ENCODE measurements at regions not wholly inside any gene's neighbourhood (a gene's known extent, or its start where the extent isn't known, plus 50 kb on each side); places are given as distances from the start of the nearest gene placed in this dataset.
"Not testable (repeated sequence)": the region's sequence is repeated elsewhere in the genome, so short reads cannot be mapped to it uniquely, and the experiment has no call there.

DNA sequence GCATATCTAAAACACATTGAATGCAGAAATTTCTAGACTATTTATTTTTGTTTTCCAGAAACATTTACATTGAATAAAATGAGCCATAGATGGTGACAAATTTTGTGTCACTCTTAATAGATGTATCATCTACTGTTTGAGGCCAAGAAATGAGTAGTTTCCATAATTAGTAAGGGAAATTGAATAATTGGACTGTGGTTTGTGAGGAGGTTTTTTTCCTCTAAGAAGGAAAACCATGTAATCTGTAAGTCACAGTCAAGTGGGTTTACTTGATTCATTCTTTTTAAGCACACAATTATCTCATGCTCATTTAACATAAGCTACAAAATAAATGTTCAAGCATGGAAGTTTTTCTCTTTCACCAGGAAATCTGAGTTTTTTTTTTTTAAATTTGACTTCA lies 876.4 kb downstream of the NR2F1-AS1 start:
- intact Hi-C loops (cut with micrococcal nuclease; ENCODE audit: unreplicated experiment), result no loop called here
- H3K4me1 Mint-ChIP-seq (ENCODE audit: low read depth, unreplicated experiment), result no peaks in the 10 kb centered on the region
- H3K9me3 Mint-ChIP-seq (ENCODE audit: low read depth, unreplicated experiment), result no peaks in the 10 kb centered on the region
- BruUV-seq (replicated peaks), result no TSS peak
- H3K4me3 Mint-ChIP-seq (ENCODE audit: low read depth, unreplicated experiment), result no peak overlapping the region
- DNase-seq, result no peak
- H3K36me3 Mint-ChIP-seq (ENCODE audit: insufficient read depth, unreplicated experiment), result no peaks in the 10 kb centered on the region
- no peak for TF ChIP-seq CTCF (IDR thresholded peaks at IDR 0.05; ENCODE audit: unreplicated experiment)
- H3K27me3 Mint-ChIP-seq (ENCODE audit: unreplicated experiment), result no peaks in the 10 kb centered on the region
- no peak overlapping the region for H3K27ac Mint-ChIP-seq (ENCODE audit: unreplicated experiment)
- CTCF ChIA-PET, result no interaction called here

DNA sequence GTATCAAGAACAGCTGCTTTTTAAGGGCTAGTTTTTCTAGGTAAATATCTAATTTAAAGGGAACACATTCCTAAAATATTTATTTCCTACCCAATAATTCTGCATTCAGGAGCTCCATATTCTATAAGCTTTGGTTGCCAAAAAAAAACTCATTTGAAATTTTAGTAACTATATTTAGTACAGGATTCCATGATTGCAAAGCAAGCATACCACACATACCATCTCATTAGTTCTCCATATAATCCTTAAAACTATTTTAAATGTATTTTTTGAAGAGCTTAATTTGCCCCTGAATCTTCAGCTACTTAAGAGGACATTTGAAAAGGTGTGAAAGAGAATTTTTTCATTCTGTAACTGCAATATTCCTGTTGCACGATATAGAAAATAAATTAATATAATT lies 877.0 kb downstream of the NR2F1-AS1 start:
- H3K4me3 Mint-ChIP-seq (ENCODE audit: low read depth, unreplicated experiment), result no peak overlapping the region
- BruUV-seq (replicated peaks), result no TSS peak
- no peak overlapping the region for H3K27ac Mint-ChIP-seq (ENCODE audit: unreplicated experiment)
- H3K36me3 Mint-ChIP-seq (ENCODE audit: insufficient read depth, unreplicated experiment), result no peaks in the 10 kb centered on the region
- no peaks in the 10 kb centered on the region for H3K9me3 Mint-ChIP-seq (ENCODE audit: low read depth, unreplicated experiment)
- intact Hi-C loops (cut with micrococcal nuclease; ENCODE audit: unreplicated experiment), result no loop called here
- no peak for TF ChIP-seq CTCF (IDR thresholded peaks at IDR 0.05; ENCODE audit: unreplicated experiment)
- H3K27me3 Mint-ChIP-seq (ENCODE audit: unreplicated experiment), result no peaks in the 10 kb centered on the region
- no peak for DNase-seq
- H3K4me1 Mint-ChIP-seq (ENCODE audit: low read depth, unreplicated experiment), result no peaks in the 10 kb centered on the region
- CTCF ChIA-PET, result no interaction called here

DNA sequence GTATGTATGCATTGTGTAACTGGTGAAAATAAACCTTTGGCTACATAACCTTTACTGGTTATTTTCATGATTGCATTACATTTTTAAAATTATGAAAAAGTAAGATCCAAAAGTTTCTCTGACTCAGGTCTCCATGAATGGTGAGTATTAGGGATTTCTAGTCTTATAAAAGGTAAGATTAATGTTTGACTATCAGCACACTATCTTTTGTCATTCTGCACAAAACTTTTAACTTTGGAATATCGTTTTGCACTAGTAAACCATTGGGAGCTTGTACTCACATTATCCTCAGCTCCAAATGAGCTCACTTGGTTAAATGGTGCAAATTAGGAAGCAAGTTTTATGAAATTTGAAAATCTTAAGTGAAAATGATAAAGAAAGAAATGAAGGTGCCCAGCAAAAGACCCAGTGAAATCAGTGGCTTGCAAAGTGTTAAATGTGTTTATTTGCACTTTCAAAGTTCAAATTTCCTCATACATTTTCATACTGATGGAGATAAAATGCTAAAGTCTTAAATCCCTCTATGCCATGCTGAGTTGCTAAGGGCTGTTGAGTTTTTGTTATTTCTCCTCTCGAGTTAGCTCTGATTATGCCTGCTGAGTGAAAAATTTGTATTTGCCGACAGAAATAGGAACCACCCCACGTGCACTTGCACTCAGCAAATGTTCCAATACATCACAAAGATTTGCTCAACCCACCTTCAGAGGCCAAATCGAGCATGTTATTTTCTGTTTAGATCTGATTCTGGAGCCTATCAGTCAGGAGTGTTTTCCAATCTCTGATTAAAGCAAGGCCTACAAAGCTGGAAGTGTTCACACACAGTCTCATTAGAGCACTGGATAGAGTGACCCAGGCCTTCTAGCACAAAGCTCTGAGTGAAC lies 885.7 kb downstream of the NR2F1-AS1 start:
- no peak for DNase-seq
- TF ChIP-seq CTCF (IDR thresholded peaks at IDR 0.05; ENCODE audit: unreplicated experiment), result no peak
- H3K27ac Mint-ChIP-seq (ENCODE audit: unreplicated experiment), result no peak overlapping the region
- intact Hi-C loops (cut with micrococcal nuclease; ENCODE audit: unreplicated experiment), result no loop called here
- no peaks in the 10 kb centered on the region for H3K4me1 Mint-ChIP-seq (ENCODE audit: low read depth, unreplicated experiment)
- no TSS peak for BruUV-seq (replicated peaks)
- H3K4me3 Mint-ChIP-seq (ENCODE audit: low read depth, unreplicated experiment), result no peak overlapping the region
- H3K27me3 Mint-ChIP-seq (ENCODE audit: unreplicated experiment), result no peaks in the 10 kb centered on the region
- H3K36me3 Mint-ChIP-seq (ENCODE audit: insufficient read depth, unreplicated experiment), result no peaks in the 10 kb centered on the region
- CTCF ChIA-PET, result no interaction called here
- no peaks in the 10 kb centered on the region for H3K9me3 Mint-ChIP-seq (ENCODE audit: low read depth, unreplicated experiment)

- H3K4me1 Mint-ChIP-seq (ENCODE audit: low read depth, unreplicated experiment), result no peaks in the 10 kb centered on the region
- no TSS peak for BruUV-seq (replicated peaks)
- H3K9me3 Mint-ChIP-seq (ENCODE audit: low read depth, unreplicated experiment), result no peaks in the 10 kb centered on the region
- DNase-seq, result no peak
- no peak overlapping the region for H3K4me3 Mint-ChIP-seq (ENCODE audit: low read depth, unreplicated experiment)
- H3K27ac Mint-ChIP-seq (ENCODE audit: unreplicated experiment), result no peak overlapping the region
- CTCF ChIA-PET, result no interaction called here
- no peaks in the 10 kb centered on the region for H3K36me3 Mint-ChIP-seq (ENCODE audit: insufficient read depth, unreplicated experiment)
- no peak for TF ChIP-seq CTCF (IDR thresholded peaks at IDR 0.05; ENCODE audit: unreplicated experiment)
- intact Hi-C loops (cut with micrococcal nuclease; ENCODE audit: unreplicated experiment), result no loop called here
- H3K27me3 Mint-ChIP-seq (ENCODE audit: unreplicated experiment), result no peaks in the 10 kb centered on the region
Measured at GRCh38 chr5:92694067-92694466, 887.0 kb downstream of the NR2F1-AS1 start.

GRCh38 chr5:92691955-92692354 lies 889.1 kb downstream of the NR2F1-AS1 start:
- BruUV-seq (replicated peaks); H3K9me3 Mint-ChIP-seq (ENCODE audit: low read depth, unreplicated experiment); H3K36me3 Mint-ChIP-seq (ENCODE audit: insufficient read depth, unreplicated experiment); H3K27ac Mint-ChIP-seq (ENCODE audit: unreplicated experiment); H3K27me3 Mint-ChIP-seq (ENCODE audit: unreplicated experiment); H3K4me1 Mint-ChIP-seq (ENCODE audit: low read depth, unreplicated experiment); CTCF ChIA-PET; DNase-seq; H3K4me3 Mint-ChIP-seq (ENCODE audit: low read depth, unreplicated experiment); intact Hi-C loops (cut with micrococcal nuclease; ENCODE audit: unreplicated experiment): not testable (repeated sequence)
